Activated naive CD4-positive, alpha-beta T cell treated with anti-CD3 and anti-CD28 coated beads, Interleukin-2, amount 50 U/mL, for 16 hours (primary cell): ENCODE measurements at regions not wholly inside any gene's neighbourhood (a gene's known extent, or its start where the extent isn't known, plus 50 kb on each side); places are given as distances from the start of the nearest gene placed in this dataset.

Source experiments
- DNase-seq: peaks from one replicate; pipeline ENCODE4 v3.0.0-alpha.2; 2020

DNA sequence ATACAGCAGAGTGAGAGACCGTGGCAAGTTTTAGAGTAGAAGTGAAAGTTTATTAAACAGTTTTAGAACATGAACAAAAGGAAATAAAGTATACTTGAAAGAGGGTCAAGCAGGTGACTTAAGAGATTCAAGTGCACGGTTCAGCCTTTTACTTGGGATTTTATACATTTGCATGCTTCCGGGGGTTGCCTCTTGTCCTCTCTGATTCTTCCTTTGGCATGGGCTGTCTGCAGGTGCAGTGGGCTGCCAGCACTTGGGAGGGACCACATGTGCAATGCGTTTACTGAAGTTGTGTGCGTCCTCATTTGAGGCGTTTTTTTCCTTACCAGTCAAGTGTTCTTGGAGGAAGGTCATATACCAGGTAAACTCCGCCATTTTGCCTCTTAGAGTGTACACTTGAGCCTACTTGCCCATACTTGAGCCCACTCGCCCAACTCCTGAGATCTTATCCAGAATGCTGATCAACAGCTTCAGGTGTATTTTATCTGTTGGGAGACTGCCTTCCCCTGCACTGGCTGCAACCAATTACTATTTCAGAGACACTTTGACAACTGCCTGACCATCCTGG is 195.2 kb downstream of the IRX5 start:
- DNase-seq: no peak

DNA sequence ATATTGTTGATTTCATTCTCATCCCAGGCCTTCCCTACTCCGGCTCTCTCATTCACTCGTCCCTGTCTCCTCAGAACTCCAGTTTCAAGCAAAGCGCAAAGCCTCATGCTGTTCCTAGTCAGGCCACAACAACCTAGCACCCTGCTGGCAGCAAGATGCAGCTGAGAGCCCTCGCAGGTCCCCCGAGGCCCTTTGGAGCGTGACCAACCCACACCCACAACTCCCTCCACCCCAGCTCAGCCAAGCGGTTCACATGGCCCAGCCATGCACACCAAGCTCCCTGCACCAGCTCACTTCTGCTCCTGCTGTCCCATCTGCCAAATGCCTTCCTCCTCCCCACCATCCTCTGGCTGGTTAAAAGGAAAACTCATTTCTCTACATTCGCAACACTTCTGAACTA is 195.8 kb downstream of the IRX5 start:
- no peak for DNase-seq

DNA sequence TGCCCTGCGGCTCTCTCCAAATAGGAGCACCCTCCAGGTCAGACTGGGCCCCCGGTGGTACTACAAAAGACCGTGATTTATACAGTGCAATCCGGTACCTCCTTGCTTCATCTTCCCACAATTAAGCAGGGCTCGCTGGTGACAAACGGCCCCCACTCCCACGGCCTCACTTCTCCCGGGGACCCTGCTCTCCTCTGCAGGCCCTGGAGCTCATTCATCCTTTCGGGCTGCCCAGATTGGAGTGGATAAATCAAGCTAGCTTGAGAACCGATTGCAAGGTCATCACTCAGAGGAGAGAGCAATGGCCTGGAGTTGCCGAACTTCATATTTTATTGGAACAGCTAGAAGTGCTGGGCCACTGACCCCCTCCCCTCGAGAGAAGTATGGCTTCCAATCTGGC is 193.5 kb upstream of the IRX6 start:
- DNase-seq: no peak

DNA sequence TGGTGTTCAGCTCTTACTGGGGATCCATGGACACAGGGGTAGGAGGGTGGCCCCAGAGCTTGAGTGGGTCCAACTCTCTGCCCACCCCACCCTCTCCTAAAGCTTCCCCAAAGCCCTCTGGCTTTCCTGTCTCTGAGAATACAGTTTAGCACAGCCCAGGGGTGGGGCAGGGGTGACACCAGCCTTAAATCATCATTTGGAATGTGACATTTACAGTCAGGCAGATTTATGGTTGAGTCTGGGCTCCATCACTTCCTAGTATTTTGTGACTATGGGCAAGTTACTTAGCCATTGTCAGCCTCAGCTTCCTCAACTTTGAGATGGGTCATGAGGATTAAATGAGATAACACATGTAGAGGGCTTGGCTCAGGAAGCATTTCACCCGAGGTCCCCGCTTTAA is 193.1 kb upstream of the IRX6 start:
- DNase-seq: no peak

DNA sequence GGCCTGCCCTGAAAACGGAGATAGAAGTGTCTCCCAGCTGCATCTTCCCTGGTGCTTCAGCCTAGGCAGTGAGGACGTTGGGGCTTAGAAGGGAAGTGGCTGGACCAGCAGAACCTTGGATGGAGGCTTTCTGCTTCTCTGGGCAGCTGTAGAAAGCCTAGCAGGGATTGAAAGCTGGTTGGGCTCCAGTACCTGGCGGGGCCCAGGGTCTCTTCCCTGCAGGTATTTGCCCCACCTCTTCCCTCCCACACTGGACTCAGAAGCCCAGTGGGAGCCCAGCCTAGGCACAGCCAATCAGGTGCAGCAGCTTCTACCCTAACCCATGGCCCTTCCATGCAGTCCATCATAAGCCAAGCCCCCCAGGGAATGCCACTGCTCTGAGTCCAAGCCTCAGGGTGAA is 190.3 kb upstream of the IRX6 start:
- DNase-seq: no peak

DNA sequence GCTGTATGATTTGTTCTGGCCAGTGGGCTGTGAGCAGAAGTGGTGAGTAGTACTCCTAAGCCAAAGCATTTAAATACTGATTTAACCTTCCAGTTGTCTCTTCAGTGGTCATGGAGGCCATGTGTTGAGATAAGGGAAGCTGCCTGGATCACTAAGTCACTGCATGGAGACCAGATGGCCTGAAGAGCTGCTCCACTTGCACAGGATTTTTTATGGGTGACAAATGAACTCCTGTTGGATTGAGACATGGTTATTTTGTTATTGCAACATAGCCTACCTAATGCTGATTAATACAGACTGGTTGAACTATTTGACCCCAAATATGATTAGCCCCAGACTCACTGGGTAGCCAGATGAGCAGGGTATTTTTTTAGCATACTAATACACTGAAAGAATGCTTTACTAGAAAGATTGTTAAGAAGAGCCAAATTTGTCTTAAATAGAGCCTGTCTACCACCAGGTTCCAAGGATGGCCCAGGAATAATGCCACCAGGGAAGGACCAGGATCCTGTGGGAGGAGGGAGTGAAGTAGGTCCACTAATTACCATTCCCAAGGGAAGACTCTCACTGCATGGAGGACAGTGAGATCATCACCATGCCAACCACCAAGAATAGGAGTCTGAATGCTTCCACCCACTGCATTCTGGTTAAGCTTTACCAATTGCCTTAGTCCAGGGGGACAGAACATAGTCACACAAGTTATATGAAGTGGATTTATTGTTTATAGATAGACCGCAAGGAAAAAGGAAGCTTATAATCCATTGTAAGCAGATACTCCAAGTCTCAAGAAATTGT is 187.4 kb upstream of the IRX6 start:
- DNase-seq: no peak

DNA sequence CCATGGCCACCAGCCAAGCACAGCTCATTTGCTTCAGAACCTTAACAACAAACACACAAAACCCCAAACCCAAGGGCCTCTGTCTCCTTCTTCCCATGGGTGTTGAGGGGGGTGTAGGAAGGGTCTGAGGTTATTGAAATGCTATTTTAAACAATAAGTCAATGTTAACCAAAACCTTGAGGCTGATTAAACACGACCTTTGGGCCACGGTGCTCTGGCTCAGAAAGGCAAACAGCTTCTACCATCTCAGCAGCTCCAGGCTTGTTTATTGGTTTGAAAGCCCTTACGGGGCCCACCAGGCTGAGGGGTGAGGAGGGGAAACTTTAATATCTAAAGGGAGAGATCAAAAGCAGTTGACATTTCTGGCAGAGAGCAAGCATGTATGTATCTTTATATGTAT is 185.7 kb upstream of the IRX6 start:
- DNase-seq: no peak

DNA sequence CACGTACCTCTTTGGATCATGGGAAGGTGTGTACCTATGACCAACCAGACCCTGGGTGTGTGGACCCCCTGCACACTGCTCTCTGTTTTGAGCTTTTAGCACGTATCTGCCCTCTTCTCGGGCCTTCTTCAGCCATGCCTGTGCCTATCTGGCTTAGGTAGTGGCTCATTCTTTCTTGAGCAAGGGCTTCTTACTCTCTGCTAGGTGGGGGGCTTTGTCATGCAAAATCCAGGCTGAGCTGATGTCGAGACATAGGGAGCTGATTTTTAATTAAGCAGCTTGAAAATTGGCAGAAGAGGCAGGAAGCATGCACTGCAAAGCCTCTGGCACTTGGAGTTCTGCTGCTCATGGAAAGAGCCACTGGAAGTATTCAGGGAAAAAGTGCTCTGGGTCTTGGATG is 181.6 kb upstream of the IRX6 start:
- DNase-seq: no peak

DNA sequence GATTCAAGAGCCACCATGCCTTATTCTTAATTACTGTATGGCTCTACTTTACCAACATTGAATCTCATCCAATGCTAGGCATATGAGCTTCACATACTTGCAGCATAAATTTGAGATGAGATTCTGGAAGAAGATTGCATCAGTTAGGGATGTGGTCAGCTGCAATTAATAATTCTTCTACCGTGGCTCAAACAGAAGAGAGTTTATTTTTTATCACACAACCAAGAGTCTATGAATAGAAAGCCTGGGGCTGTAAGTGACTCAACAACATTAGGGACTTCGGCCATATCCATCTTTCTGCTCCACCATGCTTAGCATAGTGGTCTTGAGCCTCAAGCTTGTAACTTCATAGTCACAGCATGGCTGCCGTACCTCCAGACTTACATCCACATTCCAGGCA is 179.4 kb upstream of the IRX6 start:
- no peak for DNase-seq

DNA sequence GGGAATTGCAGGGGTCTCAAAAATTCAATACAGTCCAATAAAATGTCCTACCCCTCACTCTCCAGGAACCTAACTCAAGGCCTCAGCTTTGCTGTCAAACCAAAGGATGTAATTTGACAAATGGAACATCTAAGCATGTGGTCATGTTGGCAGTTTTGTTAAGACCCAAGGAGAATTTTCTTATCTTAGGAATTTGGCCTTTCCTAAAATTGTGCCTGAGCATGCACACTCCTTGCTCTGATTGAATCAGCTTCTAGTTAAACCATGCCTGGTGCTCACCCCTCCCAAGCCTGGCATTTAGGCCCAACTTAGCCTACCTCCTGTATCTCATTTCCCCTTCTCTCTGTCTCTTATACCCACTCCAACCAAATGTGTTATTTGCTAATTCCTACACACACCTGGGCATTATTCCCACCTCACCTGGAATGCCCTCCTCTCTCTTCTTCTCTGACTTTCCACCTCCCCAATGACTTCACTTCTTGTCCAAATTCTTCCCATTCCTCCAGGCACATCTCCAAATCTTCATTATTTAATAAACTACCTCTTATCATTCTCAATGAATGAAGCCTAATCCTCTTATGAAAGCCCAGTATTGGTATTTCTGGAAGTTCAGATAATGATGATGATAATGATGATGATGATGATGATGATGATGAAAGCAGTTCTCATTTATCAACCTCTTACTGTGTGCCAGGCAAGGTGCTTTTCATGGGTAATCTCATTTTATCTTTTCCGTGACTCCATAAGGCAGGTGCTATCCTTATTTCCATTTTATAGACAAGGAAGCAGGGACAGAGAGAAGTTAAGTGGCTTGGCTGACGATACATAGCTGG is 178.0 kb upstream of the IRX6 start:
- no peak for DNase-seq

DNA sequence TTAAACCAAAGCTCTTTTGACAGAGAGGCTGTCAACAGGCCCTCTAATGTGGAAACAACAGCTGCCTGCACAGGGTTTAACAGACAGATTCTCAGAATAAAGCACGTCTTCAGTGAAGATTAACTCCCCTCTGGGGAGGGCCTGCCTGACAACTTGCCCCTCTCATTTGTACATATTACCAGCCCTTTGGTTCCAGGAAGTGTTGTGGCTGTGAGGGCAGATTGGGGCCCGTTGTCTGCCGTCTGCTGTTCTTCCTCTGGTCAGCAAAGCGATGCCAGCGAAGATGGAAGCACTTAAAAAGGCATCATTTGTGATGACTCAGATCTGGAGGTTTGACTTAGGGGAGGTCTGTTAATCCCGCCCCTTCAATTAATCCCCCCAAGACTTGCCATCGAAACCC is 177.0 kb upstream of the IRX6 start:
- DNase-seq: no peak

DNA sequence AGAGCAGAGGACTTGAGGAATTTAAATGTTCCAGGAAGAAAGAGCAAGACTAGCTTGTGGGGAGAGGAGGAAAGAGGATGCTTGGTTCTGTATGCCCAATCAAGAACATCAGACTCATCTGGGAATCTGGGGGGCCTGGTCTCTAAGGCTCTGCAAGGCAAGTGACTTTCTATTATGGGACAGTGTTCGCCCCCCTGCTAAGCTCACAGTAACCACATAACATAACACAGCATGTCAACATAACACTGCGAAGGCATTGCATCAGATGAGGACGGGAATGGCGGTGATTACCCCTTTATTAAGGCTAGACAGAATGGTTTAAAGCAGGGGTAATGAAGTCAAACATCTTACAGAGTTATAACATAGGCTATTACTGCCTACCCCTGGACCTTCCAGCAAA is 176.6 kb upstream of the IRX6 start:
- no peak for DNase-seq

DNA sequence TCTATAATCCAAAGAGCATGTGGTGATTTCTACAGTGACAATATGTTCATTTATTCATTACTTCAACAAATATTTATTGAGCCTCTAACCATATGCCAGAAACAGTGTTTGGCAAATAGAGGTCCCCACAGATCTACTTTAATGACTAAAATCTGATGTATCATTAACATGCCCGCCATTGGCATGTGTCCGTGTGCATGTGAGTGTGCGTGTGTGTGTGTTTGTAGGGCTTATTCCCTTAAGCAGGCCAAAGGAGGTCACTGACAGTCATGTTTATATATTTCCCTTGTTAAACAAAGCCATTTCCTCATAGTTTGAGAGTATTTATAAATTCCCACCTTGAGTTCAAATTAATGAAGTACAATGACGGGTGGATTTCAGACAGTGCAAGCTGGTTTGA is 174.4 kb upstream of the IRX6 start:
- no peak for DNase-seq

DNA sequence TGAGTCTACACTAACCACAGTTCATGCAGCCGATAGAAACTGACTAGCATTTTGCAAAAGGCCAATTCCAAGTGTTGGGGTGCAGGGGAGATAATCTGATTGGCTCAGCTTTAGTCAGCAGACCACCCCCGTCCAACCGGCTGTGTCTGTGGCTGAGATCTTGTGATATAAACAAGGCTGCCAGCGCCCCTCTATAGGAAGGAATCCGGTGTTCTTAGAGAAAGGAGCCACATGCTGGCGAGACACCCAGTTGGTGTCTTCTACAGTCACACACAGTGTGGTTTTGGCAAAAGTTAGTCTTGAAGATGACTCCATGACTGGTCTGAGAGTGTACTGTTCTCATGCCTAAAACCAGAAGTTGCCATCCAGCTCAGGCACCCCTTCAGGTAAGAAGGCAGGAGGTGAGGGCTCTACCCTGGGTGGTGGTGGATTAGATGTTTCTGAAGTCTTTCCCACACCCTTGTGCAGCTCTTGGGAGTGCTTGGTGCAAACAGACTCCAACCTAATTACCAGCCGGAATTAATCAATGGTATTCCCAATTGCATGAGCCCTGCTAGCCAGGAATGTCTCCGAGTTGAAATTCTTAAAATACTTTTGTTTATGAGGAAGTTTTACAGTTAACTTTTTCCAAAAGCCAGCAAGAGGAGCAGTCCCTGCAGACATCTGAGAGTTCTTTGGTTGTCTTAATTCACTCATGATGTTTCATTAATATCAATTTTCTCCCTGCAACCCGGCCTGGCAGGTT is 172.3 kb upstream of the IRX6 start:
- DNase-seq: no peak

DNA sequence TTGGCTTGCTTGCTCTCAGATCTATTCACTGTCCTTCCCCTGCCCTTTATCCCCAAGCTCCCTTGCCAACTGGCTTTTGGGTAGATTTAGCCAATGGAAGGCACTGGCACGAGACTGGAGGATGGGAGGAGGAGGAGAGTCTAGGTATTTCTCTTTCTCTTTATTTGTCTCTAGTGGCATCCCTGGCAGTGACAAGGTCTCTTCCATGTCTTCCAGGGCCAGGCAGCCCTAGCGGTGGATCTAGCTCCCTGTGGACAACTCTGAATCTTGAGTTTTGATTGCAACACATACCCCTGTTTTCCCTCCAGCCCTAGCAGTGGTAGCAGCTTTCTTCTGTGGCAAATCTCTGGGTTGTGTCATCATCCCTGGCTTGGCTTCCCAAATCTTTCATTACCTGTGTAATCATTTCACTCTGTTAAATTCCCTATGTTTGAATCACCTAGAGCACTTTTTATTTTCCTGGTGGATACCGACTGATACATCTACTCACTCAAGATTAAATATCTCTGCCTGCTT is 171.1 kb upstream of the IRX6 start:
- DNase-seq: no peak

DNA sequence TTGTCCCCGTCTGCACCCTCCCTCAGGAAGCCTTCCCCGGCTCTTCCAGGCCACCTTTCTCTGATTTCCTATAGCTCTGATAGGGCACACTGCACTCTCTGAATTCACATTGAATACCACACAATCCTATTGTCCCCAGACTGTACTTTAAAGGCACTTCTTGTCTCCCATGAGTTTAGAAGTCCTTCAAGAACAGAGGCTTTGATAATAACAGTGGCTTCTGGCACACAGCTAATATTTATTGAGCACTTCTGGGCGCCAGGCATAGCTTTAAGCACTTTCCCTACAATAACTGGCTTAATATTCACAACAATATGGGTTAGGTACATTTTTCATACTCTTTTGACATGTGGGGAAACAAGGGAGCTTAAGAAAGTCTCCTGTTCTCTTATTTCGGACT is 169.7 kb upstream of the IRX6 start:
- no peak for DNase-seq

DNA sequence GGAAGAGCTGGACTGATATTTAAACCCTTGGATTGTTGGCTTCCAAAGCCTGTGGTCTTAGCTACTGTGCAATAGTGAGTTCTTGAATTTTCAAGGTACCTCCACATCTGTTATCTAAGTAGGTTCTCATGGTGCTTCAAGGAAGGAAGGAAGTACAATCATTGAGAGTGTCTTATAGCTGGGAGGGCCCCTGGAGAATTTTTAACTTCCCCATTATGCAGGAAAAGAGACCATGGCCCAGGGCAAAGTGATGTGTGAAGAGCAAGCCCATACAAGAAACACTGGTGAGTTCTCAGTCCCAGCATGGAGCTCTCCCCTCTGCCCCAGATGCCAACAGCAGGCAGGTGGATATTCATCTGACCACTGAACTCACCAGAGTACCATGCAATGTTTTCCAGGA is 169.0 kb upstream of the IRX6 start:
- DNase-seq: no peak

DNA sequence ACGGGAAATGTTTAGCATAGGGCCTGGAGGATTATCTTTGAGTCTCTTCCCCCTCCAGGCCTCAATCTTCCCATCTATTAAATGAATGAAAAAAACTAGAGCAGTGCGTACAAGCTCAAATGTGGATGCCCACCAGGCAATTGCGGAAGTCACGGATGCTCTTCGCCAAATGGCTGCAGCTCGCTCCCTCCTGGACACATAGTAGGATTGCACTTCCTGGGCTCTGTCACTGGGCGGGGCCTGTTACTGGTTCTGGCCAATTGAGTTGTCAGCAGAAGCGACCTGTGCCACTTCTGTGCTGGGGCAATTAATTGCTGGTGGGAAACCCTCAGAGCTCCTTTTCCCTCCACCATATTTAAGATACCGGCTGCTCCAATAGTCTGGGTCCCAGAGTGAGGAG is 168.2 kb upstream of the IRX6 start:
- DNase-seq: no peak

DNA sequence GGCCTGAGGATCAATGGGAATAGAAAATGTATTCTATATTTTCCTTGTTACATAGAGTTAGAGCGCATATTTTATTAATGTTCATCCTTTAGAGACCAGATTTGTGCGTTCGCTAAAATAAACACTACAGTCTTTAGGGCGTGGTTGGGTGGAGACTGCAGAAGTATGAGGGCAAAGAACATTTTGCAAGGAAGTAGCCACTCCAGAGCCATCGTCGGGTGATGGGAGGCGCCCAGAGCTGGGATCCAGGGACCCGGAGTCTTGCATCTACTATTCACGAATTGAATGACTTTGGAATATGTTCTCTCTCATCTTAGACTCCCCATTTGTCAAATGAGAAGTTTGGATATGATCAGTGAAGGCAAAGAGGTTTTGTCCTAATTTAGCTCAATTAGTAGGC is 154.2 kb upstream of the IRX6 start:
- DNase-seq: no peak

DNA sequence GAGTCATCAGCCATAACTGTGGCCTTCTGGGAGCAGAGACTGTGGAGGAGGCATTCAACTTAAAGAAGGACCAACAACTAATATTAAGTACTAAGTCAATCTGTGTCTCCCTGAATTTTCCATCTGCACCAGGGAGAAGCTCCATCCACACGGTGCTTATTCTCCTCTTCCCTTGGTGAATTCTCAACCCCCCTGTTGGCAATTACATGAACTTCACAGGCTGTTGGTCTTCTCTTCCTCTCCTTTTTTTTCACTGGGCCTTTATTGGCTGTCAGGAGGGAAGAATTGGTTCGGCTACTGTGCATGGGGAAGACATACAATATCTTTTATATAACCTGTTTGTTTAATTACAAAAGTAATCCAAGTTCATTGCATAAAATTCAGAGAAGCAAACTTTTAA is 152.8 kb upstream of the IRX6 start:
- DNase-seq: no peak

DNA sequence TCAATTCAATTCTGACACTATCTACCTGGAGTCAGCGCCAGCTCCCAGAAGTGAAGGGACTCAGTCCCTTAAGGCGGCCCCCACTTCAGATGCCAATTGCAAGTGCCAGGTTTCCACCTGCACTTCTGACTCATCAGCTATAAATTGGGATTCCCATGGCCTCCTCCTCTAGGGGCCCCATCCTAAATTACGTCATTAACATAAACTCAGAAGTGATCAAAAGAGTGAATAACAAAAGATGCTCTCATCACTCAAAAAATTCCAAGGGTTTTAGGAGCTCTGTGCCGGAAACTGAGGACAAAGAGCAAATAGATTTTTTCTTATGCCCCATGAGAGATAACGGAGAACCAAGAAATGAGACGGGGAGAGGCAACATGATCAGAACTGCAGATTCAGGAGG is 148.6 kb upstream of the IRX6 start:
- DNase-seq: no peak

DNA sequence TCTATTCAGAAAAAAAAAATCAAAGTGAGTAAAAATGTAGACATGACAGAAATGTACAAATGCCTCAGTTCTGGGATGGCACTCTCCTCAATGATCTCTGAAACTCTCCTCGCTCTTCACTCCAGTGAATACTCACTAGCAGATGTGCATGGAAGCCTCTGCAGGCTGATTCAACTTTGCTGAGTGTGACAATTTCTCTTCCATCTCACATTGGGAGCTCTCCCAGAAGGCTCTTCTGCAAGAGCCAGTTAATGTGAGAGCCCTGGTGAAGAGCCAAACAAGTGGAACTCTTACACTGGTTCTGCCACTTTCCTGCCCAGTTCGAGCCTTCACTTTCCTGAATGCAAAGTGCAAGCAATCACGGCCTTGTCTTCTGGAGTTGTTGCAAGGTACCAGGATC is 147.1 kb upstream of the IRX6 start:
- DNase-seq: no peak

DNA sequence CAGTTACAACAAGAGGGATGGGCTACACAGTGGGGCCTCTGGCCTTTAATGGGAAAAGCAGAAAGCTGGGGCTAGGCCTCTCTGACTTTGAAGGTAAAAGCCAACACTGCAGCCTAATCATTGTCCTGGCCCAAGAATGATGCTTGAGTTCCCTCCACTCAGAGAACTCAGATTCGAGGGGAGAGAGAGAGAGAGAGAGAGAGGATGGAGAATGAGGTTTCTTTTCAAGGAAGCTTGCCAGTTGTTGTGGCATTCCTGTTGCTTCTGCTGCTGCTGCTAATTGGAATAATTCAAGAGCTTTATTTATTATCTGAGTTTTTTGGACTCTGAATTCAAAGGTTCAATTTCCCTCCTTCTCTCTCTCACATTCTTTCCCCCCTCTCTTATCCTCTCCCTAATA is 144.6 kb upstream of the IRX6 start:
- DNase-seq: no peak
